ENCODE measurements at regions not wholly inside any gene's neighbourhood (a gene's known extent, or its start where the extent isn't known, plus 50 kb on each side); places are given as distances from the start of the nearest gene placed in this dataset.
"Not testable (repeated sequence)": the region's sequence is repeated elsewhere in the genome, so short reads cannot be mapped to it uniquely, and the experiment has no call there.

GRCh38 chr3:125767641-125768040, 172.3 kb upstream of the OSBPL11 start:
- no peak for TF ChIP-seq CTCF (IDR thresholded peaks at IDR 0.05; ENCODE audit: borderline replicate concordance, insufficient read depth, low read depth, low read length)
- H3K4me3 ChIP-seq (ENCODE audit: low read depth, low read length): no peak overlapping the region

- not testable (repeated sequence) for H3K4me3 ChIP-seq (ENCODE audit: low read depth, low read length)
Measured at GRCh38 chr3:125768821-125769220, 173.5 kb upstream of the OSBPL11 start.

GRCh38 chr3:125771506-125771905, 176.2 kb upstream of the OSBPL11 start:
- not testable (repeated sequence) for H3K4me3 ChIP-seq (ENCODE audit: low read depth, low read length)

DNA sequence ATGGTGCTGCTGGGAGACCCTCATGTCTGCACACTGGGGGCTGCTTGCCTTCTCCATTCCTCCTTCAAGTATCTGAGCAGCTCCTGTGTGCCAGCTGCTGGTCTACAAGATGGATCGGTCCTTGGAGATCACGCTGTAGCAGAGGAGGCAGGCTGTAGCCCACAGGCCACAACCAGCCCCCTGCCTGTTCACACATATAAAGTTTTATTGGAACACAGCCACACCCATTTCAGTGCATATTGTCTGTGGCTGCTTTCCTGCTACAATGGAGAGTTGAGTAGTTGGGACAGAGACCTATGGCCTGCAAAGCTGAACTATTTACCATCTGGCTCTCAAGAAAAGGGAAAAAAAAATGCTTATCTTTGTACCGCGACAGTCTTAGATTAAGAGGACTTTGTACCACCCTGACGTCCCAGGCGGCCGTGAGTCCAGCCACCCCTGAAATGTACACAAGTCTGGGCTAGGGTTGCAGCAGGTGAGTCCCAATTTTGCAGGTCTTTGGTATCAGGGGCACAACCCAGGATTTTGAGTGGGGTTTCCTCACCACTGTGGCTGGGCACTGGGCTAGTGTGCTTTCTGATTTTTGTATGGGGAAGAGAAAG, 179.2 kb upstream of the OSBPL11 start:
- H3K4me3 ChIP-seq (ENCODE audit: low read depth, low read length): not testable (repeated sequence)

DNA sequence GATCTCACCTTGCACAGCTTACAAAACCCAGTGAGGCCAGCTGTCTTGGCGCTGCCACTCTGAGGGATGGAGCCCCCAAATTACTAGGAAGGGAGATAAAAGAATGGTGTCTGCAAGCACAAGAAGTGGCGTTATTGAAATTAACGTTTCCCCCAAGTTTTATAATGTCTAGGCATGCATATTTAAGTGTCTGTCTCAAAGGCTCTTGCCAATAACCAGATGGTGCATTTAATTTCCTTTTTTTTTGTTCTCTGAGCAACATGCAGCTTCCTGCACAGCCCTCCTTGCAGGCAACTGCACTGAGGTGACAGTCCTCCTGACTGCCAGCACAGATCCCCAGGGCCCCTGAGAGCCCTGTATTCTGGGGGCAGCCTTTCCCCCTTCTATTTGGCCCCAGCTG, 179.8 kb upstream of the OSBPL11 start:
- not testable (repeated sequence) for H3K4me3 ChIP-seq (ENCODE audit: low read depth, low read length)

- H3K4me3 ChIP-seq (ENCODE audit: low read depth, low read length): not testable (repeated sequence)
Measured at GRCh38 chr3:125775606-125776294, 180.5 kb upstream of the OSBPL11 start.

DNA sequence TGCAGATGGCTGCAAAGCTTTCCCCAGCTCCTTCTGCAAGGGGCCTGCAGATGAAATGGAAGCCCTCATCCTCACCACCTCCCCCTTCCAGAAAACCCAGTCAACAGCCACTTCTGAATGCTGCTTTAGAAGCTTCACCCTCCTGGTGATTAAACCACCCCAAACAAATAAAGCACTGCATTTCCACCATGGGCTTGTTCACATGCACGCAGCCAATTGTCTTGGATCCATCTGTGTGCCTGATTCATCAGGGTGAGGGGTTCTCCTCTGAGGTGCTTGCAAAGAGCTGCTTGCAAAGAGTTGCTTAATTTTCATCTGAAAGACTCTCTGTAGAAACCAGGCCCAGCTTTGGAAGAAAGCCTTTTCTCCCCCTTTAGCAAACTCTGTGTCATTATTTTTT, 184.0 kb upstream of the OSBPL11 start:
- H3K4me3 ChIP-seq (ENCODE audit: low read depth, low read length): not testable (repeated sequence)

DNA sequence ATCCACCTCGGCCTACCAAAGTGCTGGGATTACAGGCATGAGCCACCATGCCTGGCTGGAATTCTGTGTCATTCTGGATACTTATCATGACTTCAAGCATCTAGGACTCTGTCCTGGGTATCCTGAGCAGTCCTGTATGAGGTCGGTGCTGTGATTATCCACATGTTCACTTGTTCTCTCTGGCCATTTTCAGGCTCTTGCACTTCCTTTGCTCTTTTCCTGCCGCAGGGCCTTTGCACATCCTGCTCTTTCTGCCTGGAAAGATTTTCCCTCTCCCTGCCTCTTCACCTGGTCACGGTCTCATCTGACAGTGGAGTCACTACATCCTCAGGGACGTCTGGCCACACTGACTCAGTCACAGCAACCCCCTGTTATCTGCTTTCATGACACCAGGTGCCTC, 184.6 kb upstream of the OSBPL11 start:
- not testable (repeated sequence) for H3K4me3 ChIP-seq (ENCODE audit: low read depth, low read length)

GRCh38 chr3:125781678-125782077, 186.4 kb upstream of the OSBPL11 start:
- not testable (repeated sequence) for H3K4me3 ChIP-seq (ENCODE audit: low read depth, low read length)

GRCh38 chr3:125790312-125790711, 178.7 kb upstream of the ROPN1B start:
- H3K4me3 ChIP-seq (ENCODE audit: low read depth, low read length): not testable (repeated sequence)

GRCh38 chr3:125791021-125791420, 178.0 kb upstream of the ROPN1B start:
- not testable (repeated sequence) for H3K4me3 ChIP-seq (ENCODE audit: low read depth, low read length)

GRCh38 chr3:125810010-125810409, 159.0 kb upstream of the ROPN1B start:
- not testable (repeated sequence) for H3K4me3 ChIP-seq (ENCODE audit: low read depth, low read length)

DNA sequence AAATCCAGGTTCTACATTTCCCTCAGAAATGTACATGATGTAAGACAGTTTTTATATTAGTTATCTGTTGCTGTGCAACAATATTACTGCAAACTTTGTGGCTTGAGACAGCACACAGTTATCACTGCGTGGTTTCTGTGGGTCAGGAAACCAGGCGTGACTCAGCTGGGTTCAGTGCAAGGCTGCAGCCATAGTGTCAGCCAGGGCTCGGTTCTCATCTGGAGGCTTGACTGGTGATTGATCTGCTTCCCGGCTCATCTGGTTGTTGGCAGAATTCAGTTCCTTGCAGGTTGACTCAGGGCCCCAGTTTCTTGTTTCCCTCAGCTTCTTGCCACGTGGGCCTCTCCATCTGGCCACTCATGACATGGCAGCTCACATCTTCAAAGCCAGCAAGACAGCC, 146.8 kb upstream of the ROPN1B start:
- H3K4me3 ChIP-seq (ENCODE audit: low read depth, low read length): not testable (repeated sequence)

DNA sequence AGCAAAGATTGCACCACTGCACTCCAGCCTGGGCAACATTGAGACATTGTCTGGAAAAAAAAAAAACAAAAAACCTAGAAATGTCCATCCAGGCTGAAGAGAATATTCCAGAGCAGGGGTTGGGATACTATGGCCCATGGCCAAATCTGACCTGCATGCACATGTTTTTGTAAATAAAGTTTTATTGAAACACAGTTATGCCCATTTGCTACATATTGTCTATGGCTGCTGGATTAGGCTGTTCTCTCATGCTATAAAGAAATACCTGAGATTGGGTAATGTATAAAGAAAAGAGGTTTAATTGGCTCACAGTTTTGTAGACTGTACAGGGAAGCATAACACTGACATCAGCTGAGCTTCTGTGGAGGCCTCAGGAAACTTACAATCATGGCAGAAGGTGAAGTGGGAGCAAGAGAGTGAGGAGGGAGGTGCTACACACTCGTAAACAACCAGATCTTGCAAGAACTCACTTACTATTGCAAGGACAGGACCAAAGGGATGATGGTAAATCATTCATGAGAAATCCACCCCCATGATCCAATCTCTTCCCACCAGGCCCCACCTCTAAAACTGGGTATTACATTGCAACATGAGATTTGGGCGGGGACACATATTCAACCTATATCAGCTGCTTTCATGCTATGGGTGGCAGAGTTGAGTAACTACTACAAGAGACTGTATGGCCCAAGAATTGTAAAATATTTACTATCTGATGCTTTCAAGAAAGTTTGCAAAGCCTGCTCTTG, 137.8 kb upstream of the ROPN1B start:
- not testable (repeated sequence) for H3K4me3 ChIP-seq (ENCODE audit: low read depth, low read length)

GRCh38 chr3:125835562-125835961, 133.4 kb upstream of the ROPN1B start:
- H3K4me3 ChIP-seq (ENCODE audit: low read depth, low read length): not testable (repeated sequence)

- not testable (repeated sequence) for H3K4me3 ChIP-seq (ENCODE audit: low read depth, low read length)
Measured at GRCh38 chr3:125836011-125836551, 132.9 kb upstream of the ROPN1B start.

- not testable (repeated sequence) for H3K4me3 ChIP-seq (ENCODE audit: low read depth, low read length)
Measured at GRCh38 chr3:125836786-125837185, 132.2 kb upstream of the ROPN1B start.

DNA sequence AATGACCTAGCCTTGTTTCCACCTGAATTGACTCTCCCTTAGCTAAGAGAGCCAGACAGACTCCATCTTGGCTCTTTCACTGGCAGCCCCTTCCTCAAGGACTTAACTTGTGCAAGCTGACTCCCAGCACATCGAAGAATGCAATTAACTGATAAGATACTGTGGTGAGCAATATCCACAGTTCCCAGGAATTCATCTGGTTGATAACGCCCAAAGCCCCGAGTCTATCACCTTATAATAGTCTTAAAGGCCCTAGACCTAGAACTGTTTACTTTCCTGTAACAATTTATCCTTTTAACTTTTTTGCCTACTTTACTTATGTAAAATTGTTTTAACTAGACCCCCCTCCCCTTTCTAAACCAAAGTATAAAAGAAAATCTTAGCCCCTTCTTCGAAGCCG, 130.1 kb upstream of the ROPN1B start:
- not testable (repeated sequence) for H3K4me3 ChIP-seq (ENCODE audit: low read depth, low read length)

DNA sequence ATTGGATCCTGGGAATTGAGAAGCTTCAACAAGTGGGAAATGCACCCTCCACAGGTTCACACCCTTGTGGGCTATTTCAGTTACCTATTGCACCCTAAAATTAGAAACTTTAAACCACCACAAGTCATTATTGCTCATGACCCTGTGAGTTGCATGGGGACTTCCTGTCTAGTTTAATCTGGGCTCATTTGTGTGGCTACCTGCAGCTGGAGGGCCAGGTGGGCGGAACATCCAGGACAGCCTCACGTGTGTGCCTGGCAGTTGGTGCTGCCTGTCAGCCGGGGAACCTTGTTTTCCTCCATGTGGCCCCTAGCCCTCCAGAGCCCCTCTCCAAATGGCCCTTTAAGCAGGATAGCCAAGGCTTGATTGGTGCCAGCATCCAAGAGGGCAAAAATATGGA, 128.5 kb upstream of the ROPN1B start:
- H3K4me3 ChIP-seq (ENCODE audit: low read depth, low read length): not testable (repeated sequence)

DNA sequence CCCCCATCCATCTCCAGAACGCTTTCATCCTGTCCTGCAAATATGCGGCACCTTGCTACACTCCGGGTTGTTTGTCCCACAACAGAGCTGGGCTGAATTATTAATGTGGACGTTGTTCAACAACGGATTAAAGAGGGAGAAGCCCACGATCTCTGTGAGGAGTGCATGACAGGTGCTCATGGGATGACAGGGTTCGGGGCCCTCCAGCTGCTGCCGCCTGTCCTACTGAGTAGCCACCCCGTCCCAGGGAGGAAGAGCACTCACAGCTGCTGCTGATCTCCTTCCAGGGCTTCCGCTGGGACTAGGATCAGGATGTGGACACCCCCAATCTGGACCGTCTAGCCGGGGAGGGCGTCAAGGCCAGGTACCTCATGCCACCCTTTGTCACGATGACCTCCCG, 121.0 kb upstream of the ROPN1B start:
- H3K4me3 ChIP-seq (ENCODE audit: low read depth, low read length): not testable (repeated sequence)

All from GM12875 (cell line).